ENCODE measurements at regions not wholly inside any gene's neighbourhood (a gene's known extent, or its start where the extent isn't known, plus 50 kb on each side); places are given as distances from the start of the nearest gene placed in this dataset.

GRCh38 chr2:18487106-18487913 lies 73.1 kb downstream of the RDH14 start:
- no peaks in the 10 kb centered on the region for H3K27me3 ChIP-seq (ENCODE audit: insufficient read depth)
- H3K36me3 Mint-ChIP-seq (ENCODE audit: low read depth): no peaks in the 10 kb centered on the region
- H3K27me3 Mint-ChIP-seq (ENCODE audit: insufficient read depth, low read depth, poor library complexity): peaks cover 2% of the 10 kb centered on the region
- no peak overlapping the region for H3K27ac ChIP-seq (ENCODE audit: low read depth)
- DNase-seq (ENCODE audit: low spot score) (no peak), ATAC-seq (no peak)
- no peak overlapping the region for H3K4me3 Mint-ChIP-seq
- no peak for TF ChIP-seq NANOG (IDR thresholded peaks at IDR 0.05; ENCODE audit: borderline replicate concordance)
- TF ChIP-seq CTCF (conservative IDR thresholded peaks at IDR 0.05; ENCODE audit: low read depth in 2 of 2): no peak
- no peak for TF ChIP-seq CREB1 (CRISPR knock-in tag; IDR thresholded peaks at IDR 0.05; ENCODE audit: low read depth)
- TF ChIP-seq POLR2AphosphoS5 (IDR thresholded peaks at IDR 0.05; ENCODE audit: low read depth): no peak
- no peak for TF ChIP-seq ZNF331 (CRISPR knock-in tag; IDR thresholded peaks at IDR 0.05; ENCODE audit: low read depth)
- no peak for TF ChIP-seq ETS1 (IDR thresholded peaks at IDR 0.05)
- TF ChIP-seq EZH2phosphoT487 (IDR thresholded peaks at IDR 0.05; ENCODE audit: unreplicated experiment): no peak
- no peak for TF ChIP-seq EZH2 (IDR thresholded peaks at IDR 0.05; ENCODE audit: low read depth, unreplicated experiment)
- TF ChIP-seq JUNB (IDR thresholded peaks at IDR 0.05; ENCODE audit: unreplicated experiment): no peak
- TF ChIP-seq ZNF114 (CRISPR knock-in tag; IDR thresholded peaks at IDR 0.05): no peak
- TF ChIP-seq ZNF462 (CRISPR knock-in tag; IDR thresholded peaks at IDR 0.05): no peak
- TF ChIP-seq STAT1 (IDR thresholded peaks at IDR 0.05; ENCODE audit: unreplicated experiment): no peak
- no peak for TF ChIP-seq REST (IDR thresholded peaks at IDR 0.05; ENCODE audit: unreplicated experiment)
- no peaks in the 10 kb centered on the region for H3K36me3 ChIP-seq (ENCODE audit: insufficient read depth)
- no peaks in the 10 kb centered on the region for H3K4me1 ChIP-seq (ENCODE audit: insufficient read depth)
- H3K79me2 ChIP-seq (replicated peaks; ENCODE audit: insufficient read depth): no peaks in the 10 kb centered on the region
- no peak overlapping the region for H3K27ac Mint-ChIP-seq
- H3F3A ChIP-seq (replicated peaks; ENCODE audit: low read depth): no peaks in the 10 kb centered on the region
- no peak overlapping the region for H3K4me3 ChIP-seq
- no peaks in the 10 kb centered on the region for H4K20me1 ChIP-seq (replicated peaks; ENCODE audit: insufficient read depth)
- H3K4me1 Mint-ChIP-seq: no peaks in the 10 kb centered on the region
- H3K9me3 Mint-ChIP-seq: no peaks in the 10 kb centered on the region
- H3K4me2 ChIP-seq: no peak overlapping the region
- no peak overlapping the region for H2AFZ ChIP-seq
- no peaks in the 10 kb centered on the region for H3K9me2 ChIP-seq (ENCODE audit: insufficient read depth)
